ENCODE measurements at regions not wholly inside any gene's neighbourhood (a gene's known extent, or its start where the extent isn't known, plus 50 kb on each side); places are given as distances from the start of the nearest gene placed in this dataset.

DNA sequence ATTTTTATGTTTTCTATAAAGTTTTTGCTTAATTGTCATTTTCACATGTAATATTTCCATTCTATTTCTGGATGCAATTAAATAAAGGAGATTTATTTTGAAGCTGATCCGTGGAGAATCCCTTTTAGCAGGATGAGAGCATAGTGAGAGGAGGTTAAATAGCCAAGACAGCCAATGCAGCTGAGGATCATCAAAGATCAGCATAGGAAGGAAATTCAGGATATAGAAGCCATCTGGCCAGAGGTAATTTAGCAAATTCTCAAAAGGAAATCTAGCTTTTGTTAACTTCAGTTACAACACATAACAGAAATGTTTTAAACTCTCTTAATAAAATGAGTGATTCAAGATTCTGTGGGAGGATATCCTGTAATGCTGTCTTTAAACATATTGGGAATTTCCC lies 122.8 kb upstream of the PDE3A start:
- TF ChIP-seq, protein P1, sequence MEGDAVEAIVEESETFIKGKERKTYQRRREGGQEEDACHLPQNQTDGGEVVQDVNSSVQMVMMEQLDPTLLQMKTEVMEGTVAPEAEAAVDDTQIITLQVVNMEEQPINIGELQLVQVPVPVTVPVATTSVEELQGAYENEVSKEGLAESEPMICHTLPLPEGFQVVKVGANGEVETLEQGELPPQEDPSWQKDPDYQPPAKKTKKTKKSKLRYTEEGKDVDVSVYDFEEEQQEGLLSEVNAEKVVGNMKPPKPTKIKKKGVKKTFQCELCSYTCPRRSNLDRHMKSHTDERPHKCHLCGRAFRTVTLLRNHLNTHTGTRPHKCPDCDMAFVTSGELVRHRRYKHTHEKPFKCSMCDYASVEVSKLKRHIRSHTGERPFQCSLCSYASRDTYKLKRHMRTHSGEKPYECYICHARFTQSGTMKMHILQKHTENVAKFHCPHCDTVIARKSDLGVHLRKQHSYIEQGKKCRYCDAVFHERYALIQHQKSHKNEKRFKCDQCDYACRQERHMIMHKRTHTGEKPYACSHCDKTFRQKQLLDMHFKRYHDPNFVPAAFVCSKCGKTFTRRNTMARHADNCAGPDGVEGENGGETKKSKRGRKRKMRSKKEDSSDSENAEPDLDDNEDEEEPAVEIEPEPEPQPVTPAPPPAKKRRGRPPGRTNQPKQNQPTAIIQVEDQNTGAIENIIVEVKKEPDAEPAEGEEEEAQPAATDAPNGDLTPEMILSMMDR (IDR thresholded peaks at IDR 0.05; ENCODE audit: low read depth, low read length), result no peak
- no peak overlapping the region for H3K27ac ChIP-seq (ENCODE audit: low read depth, low read length)
- ChIA-PET CTCF (no interaction called here), POLR2A (no interaction called here)
- DNase-seq (ENCODE audit: low read depth, low spot score), result no peak
- H3K27me3 ChIP-seq (ENCODE audit: control insufficient read depth, insufficient read depth, low read length), result no peaks in the 10 kb centered on the region
- no peak overlapping the region for H3K4me3 ChIP-seq (ENCODE audit: low read depth, low read length)
- H3K9me3 ChIP-seq (ENCODE audit: control insufficient read depth, insufficient read depth, low read length), result no peaks in the 10 kb centered on the region

- CTCF ChIA-PET, result no interaction called here
- no peaks in the 10 kb centered on the region for H3K9me3 ChIP-seq (ENCODE audit: control insufficient read depth, insufficient read depth, low read length)
- DNase-seq (ENCODE audit: low read depth, low spot score), result no peak
- H3K4me3 ChIP-seq (ENCODE audit: low read depth, low read length), result no peak overlapping the region
- TF ChIP-seq, protein P1 (IDR thresholded peaks at IDR 0.05; ENCODE audit: low read depth, low read length), result no peak
- no peaks in the 10 kb centered on the region for H3K27me3 ChIP-seq (ENCODE audit: control insufficient read depth, insufficient read depth, low read length)
- H3K27ac ChIP-seq (ENCODE audit: low read depth, low read length), result no peak overlapping the region
- POLR2A ChIA-PET, result no interaction called here
These were observed 119.7 kb upstream of the PDE3A start for GRCh38 chr12:20248646-20249045.

GRCh38 chr12:20250761-20251160 lies 117.6 kb upstream of the PDE3A start:
- no peak overlapping the region for H3K4me3 ChIP-seq (ENCODE audit: low read depth, low read length)
- TF ChIP-seq, protein P1 (IDR thresholded peaks at IDR 0.05; ENCODE audit: low read depth, low read length), result no peak
- H3K9me3 ChIP-seq (ENCODE audit: control insufficient read depth, insufficient read depth, low read length), result no peaks in the 10 kb centered on the region
- no peaks in the 10 kb centered on the region for H3K27me3 ChIP-seq (ENCODE audit: control insufficient read depth, insufficient read depth, low read length)
- no peak overlapping the region for H3K27ac ChIP-seq (ENCODE audit: low read depth, low read length)
- DNase-seq (ENCODE audit: low read depth, low spot score), result no peak
- CTCF ChIA-PET, result no interaction called here
- POLR2A ChIA-PET, result no interaction called here

DNA sequence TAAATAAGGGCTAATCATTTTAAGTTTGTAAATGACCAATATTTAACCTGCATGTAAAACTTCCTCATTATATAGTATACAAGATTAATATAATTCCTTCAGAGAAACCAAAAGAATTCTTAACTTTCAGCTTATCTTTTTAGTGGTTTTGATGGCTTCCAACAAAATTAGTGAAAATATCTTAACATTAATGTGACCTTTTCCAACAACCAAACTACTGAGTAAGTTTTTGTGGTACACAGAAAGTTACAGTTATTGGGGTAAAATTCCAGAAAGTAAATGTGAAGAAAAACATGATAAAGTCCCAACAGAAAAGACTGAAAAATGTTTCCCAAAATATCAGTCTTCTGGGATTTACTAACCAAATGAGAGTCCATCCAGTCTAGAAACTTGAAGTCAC lies 111.0 kb upstream of the PDE3A start:
- no peak overlapping the region for H3K27ac ChIP-seq (ENCODE audit: low read depth, low read length)
- ChIA-PET POLR2A (no interaction called here), CTCF (no interaction called here)
- TF ChIP-seq, protein P1 (IDR thresholded peaks at IDR 0.05; ENCODE audit: low read depth, low read length), result no peak
- H3K27me3 ChIP-seq (ENCODE audit: control insufficient read depth, insufficient read depth, low read length), result no peaks in the 10 kb centered on the region
- no peak for DNase-seq (ENCODE audit: low read depth, low spot score)
- no peaks in the 10 kb centered on the region for H3K9me3 ChIP-seq (ENCODE audit: control insufficient read depth, insufficient read depth, low read length)
- H3K4me3 ChIP-seq (ENCODE audit: low read depth, low read length), result no peak overlapping the region

GRCh38 chr12:20259786-20260185 lies 108.6 kb upstream of the PDE3A start:
- no peak overlapping the region for H3K4me3 ChIP-seq (ENCODE audit: low read depth, low read length)
- DNase-seq (ENCODE audit: low read depth, low spot score), result no peak
- TF ChIP-seq, protein P1 (IDR thresholded peaks at IDR 0.05; ENCODE audit: low read depth, low read length), result no peak
- no peaks in the 10 kb centered on the region for H3K27me3 ChIP-seq (ENCODE audit: control insufficient read depth, insufficient read depth, low read length)
- H3K9me3 ChIP-seq (ENCODE audit: control insufficient read depth, insufficient read depth, low read length), result no peaks in the 10 kb centered on the region
- ChIA-PET POLR2A (no interaction called here), CTCF (no interaction called here)
- H3K27ac ChIP-seq (ENCODE audit: low read depth, low read length), result no peak overlapping the region
